T47D (cell line): ENCODE measurements at regions not wholly inside any gene's neighbourhood (a gene's known extent, or its start where the extent isn't known, plus 50 kb on each side); places are given as distances from the start of the nearest gene placed in this dataset.

ENCODE experiments used
- DNase-seq, 2 experiments: peaks; one replicate each; pipeline versions ENCODE4 v3.0.0 to v3.0.0-alpha.2; 2011 to 2012; ENCODE audit warnings: low read depth in 1 of 2, low spot score in 1 of 2
- JUND ChIP-seq: IDR thresholded peaks from 2 replicates; pipeline ENCODE4 v1.6.1; 2012; ENCODE audit warnings: low read depth
- in situ Hi-C: cut with HindIII; loops from 2 replicates; pipeline ENCODE4 v1.10.0; 2016; ENCODE audit warnings: low sequenced_read_pairs, low pct_unique_long_range_greater_than_20kb

DNA sequence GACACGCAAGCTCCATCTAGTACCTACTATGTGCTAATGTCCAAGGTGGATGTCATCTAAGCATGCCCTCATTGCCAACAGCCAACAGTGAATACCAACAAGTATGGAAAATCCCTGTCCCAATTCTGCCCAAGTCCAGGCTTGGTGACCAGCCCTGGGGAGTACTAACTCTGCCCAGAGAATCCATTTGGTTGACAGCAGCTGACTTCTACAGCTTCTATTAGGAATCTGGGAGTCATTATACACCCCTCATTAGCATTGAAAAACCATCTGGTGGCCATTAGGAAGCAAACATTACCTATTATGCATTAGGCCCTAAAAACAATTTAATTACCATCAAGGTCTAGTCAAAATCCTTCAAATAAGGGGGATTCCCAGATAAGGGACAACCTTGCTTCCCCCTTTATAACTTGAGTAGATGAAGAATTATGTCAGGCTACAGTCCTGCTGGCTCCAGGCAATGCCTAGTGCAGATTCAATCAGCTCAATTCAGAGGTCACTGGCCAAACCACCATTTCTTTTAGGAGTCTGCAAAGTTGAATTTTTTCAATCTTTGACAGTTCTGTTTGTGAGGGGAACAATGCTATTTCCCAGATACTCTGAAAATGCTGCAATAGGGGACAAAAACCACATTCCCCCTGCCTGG, 228.0 kb upstream of the LDB2 start:
- in situ Hi-C loops, result no loop called here
- no peak for TF ChIP-seq JUND
- DNase-seq, result no peak

DNA sequence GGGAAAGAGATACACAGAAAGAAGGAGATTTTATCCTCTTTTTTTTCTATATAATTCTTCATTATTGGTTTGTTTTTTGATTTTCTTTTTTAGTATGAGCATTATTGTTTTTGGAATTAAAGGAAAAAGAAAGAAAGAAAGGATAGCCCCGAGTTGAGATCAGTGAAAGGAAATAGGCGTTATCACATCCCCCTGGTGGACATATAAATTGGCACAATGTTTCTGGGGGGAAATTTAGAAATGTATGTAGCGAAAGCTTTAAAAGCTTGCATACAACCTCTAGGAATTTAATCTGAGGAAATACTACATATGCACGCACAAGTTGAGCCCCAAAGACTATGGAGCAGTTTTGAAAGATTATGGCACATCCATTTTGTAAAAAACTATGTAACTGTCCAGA, 226.3 kb upstream of the LDB2 start:
- TF ChIP-seq JUND, result no peak
- in situ Hi-C loops, result no loop called here

DNA sequence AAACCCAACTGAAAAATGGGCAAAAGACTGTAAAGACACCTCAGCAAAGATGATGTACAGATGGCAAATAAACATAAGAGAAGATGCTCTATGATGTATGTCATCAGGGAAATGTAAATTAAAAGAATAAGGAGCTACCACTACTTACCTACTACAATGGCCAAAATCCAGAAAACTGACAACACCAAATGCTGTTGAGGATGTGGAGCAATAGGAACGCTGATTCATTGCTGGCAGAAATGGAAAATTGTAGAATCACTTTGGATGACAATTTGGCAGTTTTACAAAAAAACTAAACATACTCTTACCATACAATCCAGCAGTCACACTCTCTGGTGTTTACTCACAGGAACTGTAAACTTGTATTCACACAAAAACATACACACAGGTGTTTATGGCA, 222.3 kb upstream of the LDB2 start:
- TF ChIP-seq JUND, result no peak
- DNase-seq, result no peak
- in situ Hi-C loops, result no loop called here

More for the DNA sequence above, 226.3 kb upstream of the LDB2 start:
- DNase-seq, result no peak

DNA sequence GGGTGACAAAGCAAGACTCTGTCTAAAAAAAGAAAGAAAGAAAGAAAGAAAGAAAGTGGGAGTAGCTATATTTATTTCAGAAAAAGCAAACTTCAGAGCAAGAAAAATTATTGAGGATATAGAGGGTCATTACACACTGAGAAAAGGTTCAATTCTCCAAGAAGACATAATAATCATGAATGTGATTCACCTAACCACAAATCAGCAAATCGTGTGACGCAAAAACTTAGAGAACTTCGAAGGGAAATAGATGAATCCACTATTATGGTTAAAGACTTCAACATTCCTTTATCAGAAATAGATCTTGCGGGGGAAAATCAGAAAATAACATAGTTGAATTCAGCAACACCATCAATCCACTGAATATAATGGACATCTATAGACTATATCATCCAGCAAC, 219.3 kb upstream of the LDB2 start:
- no peak for DNase-seq
- no peak for TF ChIP-seq JUND
- in situ Hi-C loops, result no loop called here

DNA sequence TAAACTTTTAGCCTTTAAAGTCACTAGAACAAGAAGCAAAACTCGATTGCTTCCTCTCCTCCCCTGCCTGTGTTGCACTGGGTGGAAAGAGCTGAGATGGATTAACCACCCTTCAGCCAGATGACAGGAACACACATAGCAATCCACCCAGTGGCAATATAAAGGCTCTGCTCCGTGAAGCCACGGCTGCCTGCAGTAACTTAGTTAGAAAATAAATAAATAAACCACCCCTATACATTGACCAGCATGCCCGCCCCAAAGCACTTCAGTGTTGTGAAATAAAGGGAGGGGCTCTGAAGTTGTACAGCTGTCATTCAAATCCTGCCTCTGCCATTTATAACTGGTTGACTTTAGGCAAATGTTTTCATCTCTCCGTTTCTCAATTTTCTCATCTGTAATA, 217.1 kb upstream of the LDB2 start:
- no peak for DNase-seq
- in situ Hi-C loops, result no loop called here
- no peak for TF ChIP-seq JUND

DNA sequence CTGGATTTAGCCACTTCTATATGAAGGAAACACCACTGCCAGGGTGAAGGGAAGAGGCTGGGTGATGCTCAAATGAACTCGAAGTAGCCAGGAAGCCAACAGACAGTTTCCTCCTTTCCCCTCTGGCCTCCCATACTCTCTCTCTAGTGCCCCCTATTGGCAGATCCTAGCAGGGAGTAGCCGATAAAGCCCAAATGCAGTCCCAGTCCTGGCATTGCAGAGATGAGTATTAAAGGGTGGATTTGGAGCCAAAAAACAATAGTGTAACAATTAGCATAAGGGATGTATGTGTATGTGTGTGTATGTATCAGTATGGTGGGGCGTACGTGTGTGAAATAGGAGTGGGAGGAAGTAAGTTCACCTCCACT, 213.8 kb upstream of the LDB2 start:
- DNase-seq, result peak in 1 of 2 experiments; percentile 2
- no peak for TF ChIP-seq JUND
- in situ Hi-C loops, result no loop called here

DNA sequence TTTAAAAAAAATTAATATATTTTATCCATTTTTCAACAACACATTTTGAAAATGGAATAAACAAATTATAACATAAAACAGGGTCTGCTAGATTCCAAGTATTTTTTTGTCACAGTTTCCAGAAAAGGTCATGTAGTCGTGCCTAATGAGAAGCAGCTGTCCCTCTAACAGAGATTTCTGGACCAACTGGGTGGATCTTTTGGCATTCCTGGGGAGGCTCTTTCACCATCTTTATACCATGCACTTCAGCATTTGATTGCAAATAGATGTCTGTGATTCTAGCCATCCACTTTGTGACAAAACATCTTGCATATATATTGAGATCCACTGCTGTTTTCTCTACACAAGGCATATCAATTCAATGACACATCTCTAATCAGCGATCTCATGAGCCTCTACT, 210.7 kb upstream of the LDB2 start:
- in situ Hi-C loops, result no loop called here
- DNase-seq, result no peak
- no peak for TF ChIP-seq JUND

DNA sequence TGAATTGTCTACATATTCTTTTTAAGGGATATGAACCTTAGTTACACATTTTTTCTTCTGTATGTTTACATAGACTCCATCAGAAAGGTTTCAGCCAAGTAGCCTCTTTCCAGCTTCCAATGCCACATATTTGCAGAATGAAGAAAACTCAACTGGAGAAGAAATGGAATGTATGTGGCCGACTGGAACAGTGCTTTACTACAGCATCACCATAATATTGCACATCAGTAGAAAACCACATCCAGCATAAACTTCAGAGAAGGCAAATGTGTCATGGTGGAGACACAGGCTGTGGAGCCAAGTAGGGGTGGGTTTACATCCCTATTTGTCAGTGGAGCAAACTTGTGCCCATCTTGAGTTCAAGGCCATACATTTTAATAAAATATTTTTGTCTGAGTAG, 204.8 kb upstream of the LDB2 start:
- no peak for TF ChIP-seq JUND
- in situ Hi-C loops, result no loop called here
- DNase-seq, result no peak

DNA sequence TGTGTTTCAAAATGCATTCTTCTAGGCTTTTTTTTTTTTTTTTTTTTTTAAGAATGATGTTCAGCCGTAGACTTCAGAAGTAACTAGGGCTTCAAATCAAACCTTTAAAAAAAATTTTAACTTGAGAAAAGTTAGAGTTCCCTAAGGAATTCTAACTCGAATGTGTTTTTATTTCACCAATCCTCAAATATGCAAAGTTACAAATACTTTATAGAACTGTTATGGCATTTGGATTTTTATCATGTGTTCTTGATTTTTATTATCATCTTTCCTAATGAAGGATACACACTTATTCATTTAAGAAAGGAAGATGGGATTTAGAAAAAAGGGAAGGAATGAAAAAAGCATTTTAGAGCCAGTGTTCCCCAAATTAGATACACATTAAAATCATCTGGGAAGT, 200.6 kb upstream of the LDB2 start:
- in situ Hi-C loops, result no loop called here
- no peak for TF ChIP-seq JUND
- DNase-seq, result no peak

DNA sequence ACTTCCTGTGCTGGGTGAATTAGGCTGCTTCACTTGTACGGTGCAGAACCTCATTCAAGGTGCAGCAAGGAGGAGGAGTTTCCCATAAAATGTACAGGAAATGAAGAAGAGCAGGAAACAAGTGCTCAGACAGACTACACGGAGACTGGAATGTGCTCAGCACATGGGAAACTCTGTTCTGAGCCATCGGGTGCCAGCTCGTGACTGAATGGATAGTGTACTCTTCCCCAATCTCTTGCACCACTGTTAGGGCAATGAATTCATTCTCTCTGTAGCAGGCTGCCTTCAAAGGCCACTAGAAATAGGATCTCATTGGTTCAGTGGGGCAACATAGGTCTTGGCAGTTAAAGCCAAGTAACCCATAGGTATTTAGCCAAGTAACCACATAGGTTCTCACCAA, 200.0 kb upstream of the LDB2 start:
- no peak for DNase-seq
- no peak for TF ChIP-seq JUND
- in situ Hi-C loops, result no loop called here

DNA sequence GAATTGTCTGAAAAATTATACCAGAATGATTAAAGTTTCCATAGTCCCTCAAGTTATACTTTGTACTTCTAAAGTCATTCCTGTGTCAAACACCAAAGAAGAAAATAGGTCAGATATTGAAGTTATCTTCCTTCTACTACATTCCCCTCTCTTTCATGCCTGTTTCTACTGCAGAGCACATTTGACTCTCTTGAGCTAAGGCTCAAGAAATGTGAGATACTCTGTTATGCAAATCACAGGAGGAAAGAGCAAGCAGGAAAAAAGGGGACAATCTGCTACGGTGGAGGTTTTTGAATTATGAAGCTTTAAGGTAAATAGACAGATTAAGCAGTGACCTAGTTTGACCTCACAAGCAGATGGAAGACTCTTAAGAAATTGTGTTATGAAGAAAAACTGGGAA, 198.9 kb upstream of the LDB2 start:
- no peak for TF ChIP-seq JUND
- in situ Hi-C loops, result no loop called here
- no peak for DNase-seq

DNA sequence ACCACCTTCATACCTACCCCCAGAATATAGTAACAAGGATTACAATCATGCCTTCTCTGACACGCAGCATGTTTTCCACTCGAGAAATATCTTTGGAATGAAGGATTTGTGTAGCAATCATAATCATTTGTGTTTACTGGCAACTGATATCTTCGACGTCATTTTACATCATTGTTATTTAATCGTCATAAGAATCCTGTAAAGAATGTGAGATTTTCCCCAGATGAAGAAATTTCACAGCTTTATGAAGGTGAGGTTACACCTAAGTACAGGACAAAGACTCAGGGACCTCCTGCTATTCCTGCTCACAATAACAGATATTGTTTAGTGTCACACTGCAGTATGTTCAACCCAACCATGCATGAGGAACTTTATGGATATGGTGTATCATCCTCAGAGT, 198.2 kb upstream of the LDB2 start:
- in situ Hi-C loops, result no loop called here
- TF ChIP-seq JUND, result no peak

DNA sequence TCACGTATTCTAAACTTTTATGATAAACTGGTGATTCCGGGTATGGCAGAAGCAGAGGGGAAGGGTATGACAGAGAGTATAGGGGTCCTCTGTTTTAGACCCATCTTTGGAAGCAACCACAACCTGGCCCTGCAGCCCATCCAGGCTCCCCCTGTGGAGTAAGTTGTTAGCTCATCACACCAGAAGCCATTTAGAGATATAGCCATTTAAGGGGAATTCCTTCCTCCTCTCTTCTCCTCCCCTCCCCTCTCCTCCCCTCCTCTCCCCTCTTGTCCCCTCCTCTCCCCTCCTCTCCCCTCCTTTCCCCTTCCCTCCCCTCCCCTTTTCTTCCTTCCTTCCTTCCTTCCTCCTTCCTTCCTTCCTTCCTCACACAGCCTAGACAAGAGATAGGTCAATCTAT, 197.3 kb upstream of the LDB2 start:
- in situ Hi-C loops, result no loop called here
- no peak for TF ChIP-seq JUND
- no peak for DNase-seq

More for the DNA sequence above, 198.2 kb upstream of the LDB2 start:
- DNase-seq, result no peak

DNA sequence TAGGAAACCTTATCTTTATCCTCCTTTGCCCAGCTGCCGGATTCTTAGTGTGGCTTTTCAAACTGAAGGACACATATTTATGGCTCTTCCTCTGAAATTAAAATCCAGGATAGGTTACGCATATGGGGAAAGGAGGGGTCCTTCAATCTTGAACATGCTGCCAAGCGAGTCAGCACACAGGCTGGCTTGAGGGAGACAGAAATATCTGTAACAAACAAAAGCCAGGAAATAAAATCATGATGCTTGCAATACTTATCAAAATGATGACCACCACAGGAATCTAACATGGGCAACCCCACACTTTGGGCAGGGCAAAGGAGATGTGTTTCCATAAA, 196.4 kb upstream of the LDB2 start:
- TF ChIP-seq JUND, result no peak
- in situ Hi-C loops, result no loop called here
- no peak for DNase-seq
